Neural cell (in vitro differentiated cells): ENCODE measurements at regions not wholly inside any gene's neighbourhood (a gene's known extent, or its start where the extent isn't known, plus 50 kb on each side); places are given as distances from the start of the nearest gene placed in this dataset.

ENCODE experiments used
- H2AFZ ChIP-seq: fragments of 200-600, 300-800 bp; sonication (generic), shearing (Covaris generic); 2 replicates; pipeline ENCODE4 v1.6.0; 2014; ENCODE audit warnings: low read depth, mild to moderate bottlenecking, antibody characterized with exemption, low read length, moderate library complexity
- H3F3A ChIP-seq: fragments of 200-600 bp; shearing (Covaris generic); 2 replicates; pipeline ENCODE4 v1.6.1; 2016; ENCODE audit warnings: mild to moderate bottlenecking, moderate library complexity, mixed read lengths, antibody characterized with exemption, low read length; ENCODE audit not compliant: insufficient read depth, poor library complexity, severe bottlenecking
- H3K27ac ChIP-seq: fragments of 200-600, 300-800 bp; sonication (generic), shearing (Covaris generic); 2 replicates; pipeline ENCODE4 v1.5.1; 2014; ENCODE audit warnings: mild to moderate bottlenecking, low read length, moderate library complexity
- H3K27me3 ChIP-seq: fragments of 300-800, 200-600 bp; sonication (generic), shearing (Covaris generic); 2 replicates; pipeline ENCODE4 v1.6.0; 2014; ENCODE audit warnings: mild to moderate bottlenecking, low read depth, low read length, moderate library complexity; ENCODE audit not compliant: insufficient read depth
- H3K36me3 ChIP-seq: fragments of 300-800, 200-600 bp; sonication (generic), shearing (Covaris generic); 2 replicates; pipeline ENCODE4 v1.5.1; 2014; ENCODE audit warnings: mild to moderate bottlenecking, antibody characterized with exemption, low read length, moderate library complexity; ENCODE audit not compliant: insufficient read depth
- H3K4me2 ChIP-seq: fragments of 300-800, 200-600 bp; sonication (generic), shearing (Covaris generic); 2 replicates; pipeline ENCODE4 v1.6.0; 2014; ENCODE audit warnings: mild to moderate bottlenecking, low read length
- H3K4me3 ChIP-seq: fragments of 300-800, 200-600 bp; sonication (generic), shearing (Covaris generic); 2 replicates; pipeline ENCODE4 v1.5.1; 2014; ENCODE audit warnings: mild to moderate bottlenecking, low read length, moderate library complexity
- H3K79me2 ChIP-seq: fragments of 200-600 bp; shearing (Covaris generic); replicated peaks from 2 replicates; pipeline ENCODE4 v1.6.0; 2014; ENCODE audit warnings: mild to moderate bottlenecking, low read length, moderate library complexity; ENCODE audit not compliant: insufficient read depth
- H3K9ac ChIP-seq: fragments of 300-800, 200-600 bp; sonication (generic), shearing (Covaris generic); 2 replicates; pipeline ENCODE4 v1.6.1; 2016; ENCODE audit warnings: mild to moderate bottlenecking, low read length, mixed read lengths
- H3K9me2 ChIP-seq: fragments of 200-600 bp; shearing (Covaris generic); 2 replicates; pipeline ENCODE4 v1.6.1; 2016; ENCODE audit warnings: mild to moderate bottlenecking, low read length, mixed read lengths; ENCODE audit not compliant: insufficient read depth
- H3K9me3 ChIP-seq: fragments of 200-600, 300-800 bp; sonication (generic), shearing (Covaris generic); 2 replicates; pipeline ENCODE4 v1.6.1; 2016; ENCODE audit warnings: mild to moderate bottlenecking, mixed run types, low read length, moderate library complexity, mixed read lengths
- H4K20me1 ChIP-seq: fragments of 200-600 bp; shearing (Covaris generic); 2 replicates; pipeline ENCODE4 v1.6.1; 2016; ENCODE audit warnings: mild to moderate bottlenecking, mixed run types; ENCODE audit not compliant: insufficient read depth
- EP300 ChIP-seq: fragments of 450-650 bp; conservative IDR thresholded peaks from 2 replicates; pipeline ENCODE4 v1.6.1; 2014; ENCODE audit warnings: antibody characterized with exemption, mild to moderate bottlenecking, moderate library complexity; ENCODE audit not compliant: poor library complexity, severe bottlenecking
- EZH2 ChIP-seq: fragments of 200-600, 300-800 bp; shearing (Covaris generic), sonication (generic); IDR thresholded peaks from 2 replicates; pipeline ENCODE4 v1.6.1; 2014; ENCODE audit warnings: antibody characterized with exemption, low read length, borderline replicate concordance, mild to moderate bottlenecking; ENCODE audit not compliant: insufficient read depth, poor library complexity, severe bottlenecking
- MXI1 ChIP-seq: fragments of 450-650 bp; conservative IDR thresholded peaks from 2 replicates; pipeline ENCODE4 v1.6.1; 2014; ENCODE audit warnings: antibody characterized with exemption, mild to moderate bottlenecking; ENCODE audit not compliant: poor library complexity, severe bottlenecking
- POLR2AphosphoS5 ChIP-seq: IDR thresholded peaks from 2 replicates; pipeline ENCODE4 v1.6.1; 2012
- RAD21 ChIP-seq: fragments of 450-650 bp; conservative IDR thresholded peaks from 2 replicates; pipeline ENCODE4 v1.6.1; 2014; ENCODE audit warnings: antibody characterized with exemption, mild to moderate bottlenecking, moderate library complexity
- REST ChIP-seq: IDR thresholded peaks from 2 replicates; pipeline ENCODE4 v1.6.1; 2012; ENCODE audit warnings: borderline replicate concordance
- SMC3 ChIP-seq: fragments of 450-650 bp; conservative IDR thresholded peaks from 2 replicates; pipeline ENCODE4 v1.6.1; 2014; ENCODE audit warnings: antibody characterized with exemption, mild to moderate bottlenecking, moderate library complexity; ENCODE audit not compliant: poor library complexity
- TAF1 ChIP-seq: IDR thresholded peaks from 2 replicates; pipeline ENCODE4 v1.6.1; 2012; ENCODE audit warnings: low read depth
- TF ChIP-seq, protein P1 (sequence below): fragments of 450-650 bp; IDR thresholded peaks from 2 replicates; pipeline ENCODE4 v1.5.1; 2014; ENCODE audit warnings: antibody characterized with exemption, mild to moderate bottlenecking, moderate library complexity; ENCODE audit not compliant: poor library complexity, severe bottlenecking

- Histone ChIP-seq H3F3A (no peaks in the 10 kb centered on the region), H3K4me2 (no peak overlapping the region), H3K27me3 (no peaks in the 10 kb centered on the region), H3K36me3 (no peaks in the 10 kb centered on the region), H2AFZ (no peak overlapping the region), H3K9me2 (no peaks in the 10 kb centered on the region), H3K9me3 (no peaks in the 10 kb centered on the region), H3K79me2 (no peaks in the 10 kb centered on the region), H3K4me3 (no peak overlapping the region), H3K27ac (no peak overlapping the region), H3K9ac (no peak overlapping the region), H4K20me1 (no peaks in the 10 kb centered on the region)
- TF ChIP-seq, protein P1, sequence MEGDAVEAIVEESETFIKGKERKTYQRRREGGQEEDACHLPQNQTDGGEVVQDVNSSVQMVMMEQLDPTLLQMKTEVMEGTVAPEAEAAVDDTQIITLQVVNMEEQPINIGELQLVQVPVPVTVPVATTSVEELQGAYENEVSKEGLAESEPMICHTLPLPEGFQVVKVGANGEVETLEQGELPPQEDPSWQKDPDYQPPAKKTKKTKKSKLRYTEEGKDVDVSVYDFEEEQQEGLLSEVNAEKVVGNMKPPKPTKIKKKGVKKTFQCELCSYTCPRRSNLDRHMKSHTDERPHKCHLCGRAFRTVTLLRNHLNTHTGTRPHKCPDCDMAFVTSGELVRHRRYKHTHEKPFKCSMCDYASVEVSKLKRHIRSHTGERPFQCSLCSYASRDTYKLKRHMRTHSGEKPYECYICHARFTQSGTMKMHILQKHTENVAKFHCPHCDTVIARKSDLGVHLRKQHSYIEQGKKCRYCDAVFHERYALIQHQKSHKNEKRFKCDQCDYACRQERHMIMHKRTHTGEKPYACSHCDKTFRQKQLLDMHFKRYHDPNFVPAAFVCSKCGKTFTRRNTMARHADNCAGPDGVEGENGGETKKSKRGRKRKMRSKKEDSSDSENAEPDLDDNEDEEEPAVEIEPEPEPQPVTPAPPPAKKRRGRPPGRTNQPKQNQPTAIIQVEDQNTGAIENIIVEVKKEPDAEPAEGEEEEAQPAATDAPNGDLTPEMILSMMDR, result no peak
- TF ChIP-seq TAF1 (no peak), MXI1 (no peak), RAD21 (no peak), POLR2AphosphoS5 (no peak), SMC3 (no peak), EP300 (no peak), EZH2 (no peak), REST (no peak)
Measured at GRCh38 chr2:145034511-145034910, 514.6 kb upstream of the ZEB2 start.

GRCh38 chr2:145033438-145033837 lies 513.5 kb upstream of the ZEB2 start:
- TF ChIP-seq SMC3 (no peak), REST (no peak), RAD21 (no peak), TAF1 (no peak), MXI1 (no peak), EZH2 (no peak), EP300 (no peak), POLR2AphosphoS5 (no peak)
- TF ChIP-seq, protein P1, result no peak
- H3K36me3 ChIP-seq, result no peaks in the 10 kb centered on the region
- H3K27me3 ChIP-seq, result no peaks in the 10 kb centered on the region
- no peak overlapping the region for H3K27ac ChIP-seq
- H3K4me2 ChIP-seq, result no peak overlapping the region
- no peaks in the 10 kb centered on the region for H3K79me2 ChIP-seq
- H3K4me3 ChIP-seq, result no peak overlapping the region
- H4K20me1 ChIP-seq, result no peaks in the 10 kb centered on the region
- H3K9ac ChIP-seq, result no peak overlapping the region
- H3F3A ChIP-seq, result no peaks in the 10 kb centered on the region
- H3K9me2 ChIP-seq, result no peaks in the 10 kb centered on the region
- H3K9me3 ChIP-seq, result no peaks in the 10 kb centered on the region
- H2AFZ ChIP-seq, result no peak overlapping the region
